ENCODE measurements at regions not wholly inside any gene's neighbourhood (a gene's known extent, or its start where the extent isn't known, plus 50 kb on each side); places are given as distances from the start of the nearest gene placed in this dataset.
"Not testable (repeated sequence)": the region's sequence is repeated elsewhere in the genome, so short reads cannot be mapped to it uniquely, and the experiment has no call there.

GRCh38 chr6:15170126-15170525, 75.7 kb upstream of the JARID2 start:
- Mint-ChIP-seq H3K36me3 (ENCODE audit: low read depth) (no peaks in the 10 kb centered on the region), H3K4me1 (ENCODE audit: low read depth) (no peaks in the 10 kb centered on the region), H3K27me3 (no peaks in the 10 kb centered on the region), H3K9me3 (no peaks in the 10 kb centered on the region), H3K4me3 (no peak overlapping the region), H3K27ac (no peak overlapping the region)
- POLR2A ChIA-PET: interaction anchor here (0.6 kb wide), 1 partner anchor 136 kb away, joined by 3 read pairs; no protein-coding TSS in a partner anchor
- no peak for ATAC-seq
- intact Hi-C loops (cut with micrococcal nuclease): no loop called here
- CTCF ChIA-PET: interaction anchor here (0.6 kb wide), 1 partner anchor 931 kb away, joined by 3 read pairs; no protein-coding TSS in a partner anchor
- no peak for DNase-seq
- TF ChIP-seq, protein P1, sequence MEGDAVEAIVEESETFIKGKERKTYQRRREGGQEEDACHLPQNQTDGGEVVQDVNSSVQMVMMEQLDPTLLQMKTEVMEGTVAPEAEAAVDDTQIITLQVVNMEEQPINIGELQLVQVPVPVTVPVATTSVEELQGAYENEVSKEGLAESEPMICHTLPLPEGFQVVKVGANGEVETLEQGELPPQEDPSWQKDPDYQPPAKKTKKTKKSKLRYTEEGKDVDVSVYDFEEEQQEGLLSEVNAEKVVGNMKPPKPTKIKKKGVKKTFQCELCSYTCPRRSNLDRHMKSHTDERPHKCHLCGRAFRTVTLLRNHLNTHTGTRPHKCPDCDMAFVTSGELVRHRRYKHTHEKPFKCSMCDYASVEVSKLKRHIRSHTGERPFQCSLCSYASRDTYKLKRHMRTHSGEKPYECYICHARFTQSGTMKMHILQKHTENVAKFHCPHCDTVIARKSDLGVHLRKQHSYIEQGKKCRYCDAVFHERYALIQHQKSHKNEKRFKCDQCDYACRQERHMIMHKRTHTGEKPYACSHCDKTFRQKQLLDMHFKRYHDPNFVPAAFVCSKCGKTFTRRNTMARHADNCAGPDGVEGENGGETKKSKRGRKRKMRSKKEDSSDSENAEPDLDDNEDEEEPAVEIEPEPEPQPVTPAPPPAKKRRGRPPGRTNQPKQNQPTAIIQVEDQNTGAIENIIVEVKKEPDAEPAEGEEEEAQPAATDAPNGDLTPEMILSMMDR (IDR thresholded peaks at IDR 0.05): no peak

GRCh38 chr6:15171026-15171425, 74.8 kb upstream of the JARID2 start:
- Mint-ChIP-seq H3K9me3 (no peaks in the 10 kb centered on the region), H3K4me1 (ENCODE audit: low read depth) (no peaks in the 10 kb centered on the region), H3K36me3 (ENCODE audit: low read depth) (no peaks in the 10 kb centered on the region), H3K27ac (no peak overlapping the region), H3K4me3 (no peak overlapping the region), H3K27me3 (no peaks in the 10 kb centered on the region)
- intact Hi-C loops (cut with micrococcal nuclease): no loop called here
- ChIA-PET CTCF (no interaction called here), POLR2A (no interaction called here)
- no peak for ATAC-seq
- TF ChIP-seq, protein P1 (IDR thresholded peaks at IDR 0.05): no peak
- DNase-seq: no peak

- ATAC-seq: no peak
- intact Hi-C loops (cut with micrococcal nuclease): no loop called here
- Mint-ChIP-seq H3K4me1 (ENCODE audit: low read depth) (no peaks in the 10 kb centered on the region), H3K4me3 (no peak overlapping the region), H3K27ac (no peak overlapping the region), H3K36me3 (ENCODE audit: low read depth) (no peaks in the 10 kb centered on the region), H3K9me3 (no peaks in the 10 kb centered on the region), H3K27me3 (no peaks in the 10 kb centered on the region)
- ChIA-PET POLR2A (no interaction called here), CTCF (no interaction called here)
- DNase-seq: no peak
- TF ChIP-seq, protein P1 (IDR thresholded peaks at IDR 0.05): no peak
Measured at GRCh38 chr6:15176816-15177370, 69.0 kb upstream of the JARID2 start.

DNA sequence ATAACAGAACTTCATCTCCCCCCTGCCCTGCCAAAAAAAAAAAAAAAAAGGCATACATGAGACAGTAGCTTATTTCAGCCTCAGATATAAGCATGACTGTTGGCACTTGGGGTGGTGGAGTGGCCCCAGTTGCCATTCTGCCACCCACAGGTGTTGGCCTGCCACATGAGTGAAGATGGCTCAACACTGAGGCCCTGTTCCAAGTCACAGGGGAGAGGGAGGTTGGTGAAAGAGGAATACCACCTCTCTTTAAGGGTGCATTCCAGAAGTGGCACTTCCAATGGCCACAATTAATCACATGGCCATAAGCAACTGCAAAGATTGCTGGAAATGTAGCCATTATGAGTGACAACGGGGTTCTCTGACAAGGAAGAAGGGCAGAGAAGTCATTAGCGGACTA, 61.9 kb upstream of the JARID2 start:
- ChIA-PET POLR2A (interaction anchor here (0.6 kb wide), 2 partner anchors 112 to 252 kb away, joined by 3 to 5 read pairs; no protein-coding TSS in a partner anchor), CTCF (no interaction called here)
- peak overlapping the region; percentile 92 for H3K27ac Mint-ChIP-seq

DNA sequence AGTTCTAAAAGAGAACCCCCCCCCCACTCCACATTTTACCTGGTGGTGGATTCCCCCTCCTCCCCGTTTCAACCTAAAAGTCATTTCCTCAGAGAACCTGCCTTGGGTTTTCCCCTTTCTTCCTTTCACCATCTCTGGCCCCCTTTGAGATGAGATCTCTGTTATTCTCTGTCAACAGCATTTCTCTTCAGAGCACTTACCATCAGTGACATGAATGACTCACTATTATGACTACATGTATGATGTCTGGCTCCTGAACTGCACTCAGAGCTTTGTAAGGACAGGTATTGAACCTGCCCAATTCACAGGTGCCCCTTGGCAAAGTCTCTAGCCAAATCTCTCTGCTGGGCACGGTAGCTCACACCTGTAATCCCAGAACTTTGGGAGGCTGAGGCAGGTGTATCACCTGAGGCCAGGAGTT, 61.4 kb upstream of the JARID2 start:
- peak overlapping the region; percentile 92 for H3K27ac Mint-ChIP-seq
- intact Hi-C loops (cut with micrococcal nuclease): no loop called here
- H3K4me1 Mint-ChIP-seq (ENCODE audit: low read depth): peaks cover 14% of the 10 kb centered on the region
- no peaks in the 10 kb centered on the region for H3K9me3 Mint-ChIP-seq
- ChIA-PET POLR2A (interaction anchor here (0.6 kb wide), 1 partner anchor 251 kb away, joined by 5 read pairs; no protein-coding TSS in a partner anchor), CTCF (interaction anchor here (0.8 kb wide), 1 partner anchor 328 kb away, joined by 4 read pairs; no protein-coding TSS in a partner anchor)
- TF ChIP-seq, protein P1 (IDR thresholded peaks at IDR 0.05): no peak
- no peaks in the 10 kb centered on the region for H3K36me3 Mint-ChIP-seq (ENCODE audit: low read depth)
- peak; percentile 98 for ATAC-seq
- peak; percentile 52 for DNase-seq
- H3K27me3 Mint-ChIP-seq: no peaks in the 10 kb centered on the region
- H3K4me3 Mint-ChIP-seq: no peak overlapping the region

More for the DNA sequence above, 61.9 kb upstream of the JARID2 start:
- TF ChIP-seq, protein P1 (IDR thresholded peaks at IDR 0.05): no peak
- intact Hi-C loops (cut with micrococcal nuclease): no loop called here
- ATAC-seq (peak; percentile 53), DNase-seq (peak; percentile 57)
- Mint-ChIP-seq H3K27me3 (no peaks in the 10 kb centered on the region), H3K4me3 (no peak overlapping the region), H3K36me3 (ENCODE audit: low read depth) (no peaks in the 10 kb centered on the region), H3K9me3 (no peaks in the 10 kb centered on the region), H3K4me1 (ENCODE audit: low read depth) (peaks cover 14% of the 10 kb centered on the region)

DNA sequence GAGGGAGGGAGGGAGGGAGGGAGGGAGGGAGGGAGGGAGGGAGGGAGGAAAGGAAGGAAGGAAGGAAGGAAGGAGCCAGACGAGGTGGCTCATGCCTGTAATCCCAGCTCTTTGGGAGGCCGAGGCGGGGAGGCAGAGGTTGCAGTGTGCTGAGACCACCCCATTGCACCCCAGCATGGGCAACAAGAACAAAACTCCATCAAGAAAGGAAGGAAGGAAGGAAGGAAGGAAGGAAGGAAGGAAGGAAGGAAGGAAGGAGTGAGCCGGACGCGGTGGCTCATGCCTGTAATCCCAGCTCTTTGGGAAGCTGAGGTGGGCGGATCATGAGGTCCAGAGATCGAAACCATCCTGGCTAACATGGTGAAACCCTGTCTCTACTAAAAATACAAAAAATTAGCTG, 60.8 kb upstream of the JARID2 start:
- H3K27ac Mint-ChIP-seq; H3K36me3 Mint-ChIP-seq (ENCODE audit: low read depth); H3K4me3 Mint-ChIP-seq; H3K9me3 Mint-ChIP-seq; DNase-seq; H3K27me3 Mint-ChIP-seq; POLR2A ChIA-PET; ATAC-seq; intact Hi-C loops (cut with micrococcal nuclease): not testable (repeated sequence)
- H3K4me1 Mint-ChIP-seq (ENCODE audit: low read depth): peaks cover 14% of the 10 kb centered on the region
- CTCF ChIA-PET: interaction anchor here (0.8 kb wide), 1 partner anchor 328 kb away, joined by 4 read pairs; no protein-coding TSS in a partner anchor

DNA sequence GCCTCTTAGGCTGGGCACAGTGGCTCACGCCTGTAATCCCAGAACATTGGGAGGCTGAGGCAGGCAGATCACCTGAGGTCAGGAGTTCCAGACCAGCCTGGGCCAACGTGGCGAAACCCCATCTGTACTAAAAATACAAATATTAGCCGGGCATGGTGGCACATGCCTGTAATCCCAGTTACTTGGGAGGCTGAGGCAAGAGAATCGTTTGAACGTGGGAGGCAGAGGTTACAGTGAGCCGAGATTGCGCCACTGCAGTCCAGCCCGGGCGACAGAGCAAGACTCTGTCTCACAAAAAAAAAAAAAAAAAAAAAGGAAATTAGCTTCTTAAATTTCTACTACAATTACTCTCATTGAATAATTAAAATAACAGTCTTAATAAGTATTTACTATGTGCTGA, 52.4 kb upstream of the JARID2 start:
- CTCF ChIA-PET; H3K4me1 Mint-ChIP-seq (ENCODE audit: low read depth); H3K27ac Mint-ChIP-seq; ATAC-seq; H3K27me3 Mint-ChIP-seq; H3K36me3 Mint-ChIP-seq (ENCODE audit: low read depth); H3K9me3 Mint-ChIP-seq; POLR2A ChIA-PET; DNase-seq; intact Hi-C loops (cut with micrococcal nuclease); H3K4me3 Mint-ChIP-seq: not testable (repeated sequence)
